GM21529 (cell line): ENCODE measurements at regions not wholly inside any gene's neighbourhood (a gene's known extent, or its start where the extent isn't known, plus 50 kb on each side); places are given as distances from the start of the nearest gene placed in this dataset.
"Not testable (repeated sequence)": the region's sequence is repeated elsewhere in the genome, so short reads cannot be mapped to it uniquely, and the experiment has no call there.

Source experiments
- ATAC-seq: cut with Tn5 transposase; IDR thresholded peaks from one replicate; pipeline ENCODE4 v1.9.1; 2021; ENCODE audit not compliant: unreplicated experiment

- ATAC-seq, result no peak
These were observed 1175.3 kb downstream of the GATA3 start for GRCh38 chr10:9229702-9230244.

GRCh38 chr10:9230625-9231024, 1176.1 kb downstream of the GATA3 start:
- no peak for ATAC-seq

GRCh38 chr10:9234191-9234590, 1179.7 kb downstream of the GATA3 start:
- no peak for ATAC-seq

GRCh38 chr10:9238041-9238440, 1183.6 kb downstream of the GATA3 start:
- ATAC-seq, result no peak

- no peak for ATAC-seq
These were observed 1184.8 kb downstream of the GATA3 start for GRCh38 chr10:9239298-9239697.

- no peak for ATAC-seq
These were observed 1189.5 kb downstream of the GATA3 start for GRCh38 chr10:9243941-9244411.

GRCh38 chr10:9244864-9245263, 1190.4 kb downstream of the GATA3 start:
- no peak for ATAC-seq

- ATAC-seq, result no peak
These were observed 1198.6 kb downstream of the GATA3 start for GRCh38 chr10:9253121-9253520.

GRCh38 chr10:9254353-9254752, 1199.9 kb downstream of the GATA3 start:
- ATAC-seq, result no peak

GRCh38 chr10:9260690-9261089, 1206.2 kb downstream of the GATA3 start:
- no peak for ATAC-seq

GRCh38 chr10:9262770-9263169, 1208.3 kb downstream of the GATA3 start:
- ATAC-seq, result no peak

- no peak for ATAC-seq
These were observed 1213.7 kb downstream of the GATA3 start for GRCh38 chr10:9268176-9268575.

GRCh38 chr10:9273126-9273833, 1218.8 kb downstream of the GATA3 start:
- not testable (repeated sequence) for ATAC-seq

- no peak for ATAC-seq
These were observed 1219.8 kb downstream of the GATA3 start for GRCh38 chr10:9274206-9274755.

GRCh38 chr10:9275861-9276260, 1221.4 kb downstream of the GATA3 start:
- no peak for ATAC-seq

GRCh38 chr10:9285690-9286089, 1231.2 kb downstream of the GATA3 start:
- ATAC-seq, result no peak

- ATAC-seq, result no peak
These were observed 1235.3 kb downstream of the GATA3 start for GRCh38 chr10:9289811-9290210.

- ATAC-seq, result no peak
These were observed 1236.6 kb downstream of the GATA3 start for GRCh38 chr10:9291081-9291480.

GRCh38 chr10:9294132-9294663, 1239.7 kb downstream of the GATA3 start:
- no peak for ATAC-seq

- peak; percentile 95 for ATAC-seq
These were observed 1240.4 kb downstream of the GATA3 start for GRCh38 chr10:9294865-9295264.

- ATAC-seq, result no peak
These were observed 1241.7 kb downstream of the GATA3 start for GRCh38 chr10:9296190-9296589.

- no peak for ATAC-seq
These were observed 1243.1 kb downstream of the GATA3 start for GRCh38 chr10:9297580-9297979.
